PC-3 (cell line): ENCODE measurements at regions not wholly inside any gene's neighbourhood (a gene's known extent, or its start where the extent isn't known, plus 50 kb on each side); places are given as distances from the start of the nearest gene placed in this dataset.

Experiments used
- CTCF ChIP-seq: fragments of 300-600 bp; sonication (generic); conservative IDR thresholded peaks from 2 replicates; pipeline ENCODE4 v1.5.1; 2017; ENCODE audit warnings: antibody characterized with exemption, low read depth, mild to moderate bottlenecking, low read length
- EZH2 ChIP-seq: fragments of 300-600 bp; sonication (generic); IDR thresholded peaks from one replicate; pipeline ENCODE4 v1.6.1; 2017; ENCODE audit warnings: antibody characterized with exemption, mild to moderate bottlenecking, low read length; ENCODE audit not compliant: unreplicated experiment

- TF ChIP-seq EZH2 (no peak), CTCF (no peak)
Measured at GRCh38 chr2:123095219-123095835, 929.8 kb upstream of the CNTNAP5 start.
